MV-4-11 (cell line): ENCODE measurements at regions not wholly inside any gene's neighbourhood (a gene's known extent, or its start where the extent isn't known, plus 50 kb on each side); places are given as distances from the start of the nearest gene placed in this dataset.

ENCODE experiments used
- DNase-seq: peaks from one replicate; lab custom pipeline; 2025; lab: John Stamatoyannopoulos, UW

DNA sequence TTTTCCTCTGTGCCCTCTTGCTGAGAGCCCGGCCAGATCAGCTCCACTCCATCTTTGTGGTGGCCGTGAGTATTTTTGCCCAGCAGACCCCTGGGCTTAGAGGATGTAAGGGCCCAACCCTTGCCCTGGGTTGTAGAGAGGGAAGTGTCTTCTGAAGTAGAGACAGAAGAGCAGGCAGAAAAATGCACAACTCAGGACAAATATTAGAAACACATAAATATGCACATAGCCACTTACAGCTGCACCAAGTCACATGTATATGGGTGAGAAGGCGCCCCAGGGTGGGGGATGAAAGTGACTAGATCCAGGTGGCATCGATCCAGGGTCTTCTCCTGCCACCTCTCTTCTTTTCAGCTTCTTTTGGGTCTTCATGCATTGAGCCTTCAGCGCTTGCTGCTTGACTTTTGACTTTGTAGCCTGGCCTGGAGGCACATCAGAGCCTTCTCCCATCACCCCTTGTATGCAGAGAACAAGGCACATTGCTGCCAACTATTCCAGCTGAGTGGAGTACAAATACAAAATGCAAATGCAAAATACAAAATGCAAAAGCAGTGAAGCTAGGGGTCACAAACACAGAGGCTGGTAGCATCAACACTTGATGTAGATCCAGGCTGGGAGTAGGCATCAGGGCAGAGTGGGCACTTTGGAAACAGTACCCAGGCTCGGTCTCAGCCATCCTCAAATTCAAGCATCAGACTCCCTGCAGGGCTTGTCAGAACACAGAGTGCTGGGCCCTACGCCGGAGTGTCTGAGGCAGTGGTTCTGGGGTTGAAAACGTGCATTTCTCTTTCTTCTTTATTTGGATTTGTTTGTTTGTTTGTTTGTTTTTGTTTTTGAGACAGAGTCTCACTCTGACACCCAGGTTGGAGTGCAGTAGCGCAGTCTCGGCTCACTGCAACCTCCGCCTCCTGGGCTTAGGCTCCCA is 133.0 kb downstream of the ASB7 start:
- no peak for DNase-seq

DNA sequence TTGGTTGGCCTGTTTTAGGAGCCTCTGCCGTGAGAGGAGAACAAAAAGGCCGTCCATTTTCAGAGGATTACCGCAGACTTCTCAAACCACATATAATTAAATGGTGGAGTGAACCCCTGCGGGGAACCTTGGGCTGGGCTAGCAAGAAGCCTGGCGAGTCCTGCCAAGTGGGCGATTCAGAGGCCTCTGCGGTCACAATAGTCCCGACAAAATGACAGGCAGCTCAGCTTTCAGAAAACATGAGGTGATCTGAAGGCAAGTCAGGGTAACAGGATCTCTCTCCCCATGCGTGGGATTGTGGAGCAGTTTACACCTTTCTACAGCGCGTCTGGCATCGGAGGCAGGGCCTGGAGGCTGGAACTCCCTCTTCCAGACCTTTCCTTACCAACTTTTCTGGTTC is 134.8 kb downstream of the ASB7 start:
- no peak for DNase-seq

DNA sequence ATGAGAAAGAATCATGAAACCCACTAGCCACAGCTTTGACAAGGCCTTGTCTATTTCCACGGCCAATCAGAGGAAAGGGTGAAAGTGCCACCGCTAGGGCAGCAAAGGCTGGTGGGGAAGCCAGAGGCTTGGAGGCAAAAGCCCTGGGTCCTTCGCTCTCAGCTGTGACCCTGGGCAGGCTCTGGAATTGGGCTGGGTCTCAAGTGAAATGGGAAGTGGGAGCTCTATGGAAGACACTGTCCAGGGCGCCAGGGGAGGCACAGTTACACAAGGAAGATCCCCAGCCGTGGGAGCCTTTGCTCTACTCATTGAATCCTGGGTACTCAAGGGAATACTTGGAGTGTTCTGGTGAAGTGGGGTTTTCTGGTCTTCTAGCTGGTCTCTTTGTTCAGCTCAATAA is 136.2 kb downstream of the ASB7 start:
- DNase-seq, result no peak

DNA sequence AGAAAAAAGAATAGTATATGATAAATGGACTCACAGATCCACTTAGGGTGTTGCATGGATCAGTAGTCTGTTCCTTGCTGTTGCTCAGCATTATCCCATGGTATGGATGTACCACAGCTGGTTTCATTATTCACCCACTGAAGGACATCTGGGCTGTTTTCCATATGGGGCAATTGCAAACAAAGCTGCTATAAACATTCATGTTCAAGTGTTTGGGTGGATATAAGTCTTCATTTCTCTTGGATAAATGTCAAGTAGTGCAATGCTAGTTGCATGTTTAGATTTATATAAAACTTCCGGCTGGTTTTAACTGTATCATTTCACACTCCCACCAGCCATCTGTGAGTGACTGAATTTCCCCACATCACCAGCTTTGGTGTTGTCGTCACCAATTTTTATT is 137.7 kb downstream of the ASB7 start:
- DNase-seq, result no peak

DNA sequence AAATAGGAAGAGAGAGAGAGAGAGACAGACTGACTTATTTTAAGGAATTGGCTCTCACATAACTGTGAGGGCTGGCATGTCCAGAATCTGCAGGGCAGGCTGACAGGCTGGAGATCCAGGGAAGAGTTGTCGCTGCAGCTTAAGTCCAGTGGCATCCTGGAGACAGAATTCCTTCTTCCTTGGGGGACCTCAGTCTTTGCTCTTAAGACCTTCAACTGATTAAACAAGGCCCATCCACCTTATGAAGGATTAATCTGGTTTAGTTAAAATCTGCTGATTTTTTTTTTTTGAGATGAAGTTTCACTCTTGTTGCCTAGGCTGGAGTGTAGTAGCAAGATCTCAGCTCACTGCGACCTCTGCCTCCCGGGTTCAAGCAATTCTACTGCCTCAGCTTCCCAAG is 128.0 kb upstream of the ALDH1A3 start:
- no peak for DNase-seq

DNA sequence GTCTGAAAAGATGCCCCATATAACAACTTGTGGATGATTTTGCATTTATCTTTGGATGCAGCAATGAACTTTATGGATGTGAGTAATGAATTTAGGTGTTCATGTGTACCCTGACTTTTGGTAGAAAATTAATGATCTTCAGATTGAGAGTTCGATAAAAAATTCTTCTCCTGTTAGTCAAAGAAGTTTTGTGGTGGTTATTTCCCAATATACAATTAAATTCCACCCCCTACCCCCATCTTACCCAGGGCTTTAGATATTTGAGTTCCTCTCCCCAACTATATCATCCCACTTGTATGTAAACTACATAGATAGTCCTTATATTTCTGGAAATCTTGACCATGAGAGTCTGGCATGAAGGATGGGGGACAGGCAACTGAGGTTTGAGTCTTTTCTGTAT is 126.1 kb upstream of the ALDH1A3 start:
- no peak for DNase-seq

DNA sequence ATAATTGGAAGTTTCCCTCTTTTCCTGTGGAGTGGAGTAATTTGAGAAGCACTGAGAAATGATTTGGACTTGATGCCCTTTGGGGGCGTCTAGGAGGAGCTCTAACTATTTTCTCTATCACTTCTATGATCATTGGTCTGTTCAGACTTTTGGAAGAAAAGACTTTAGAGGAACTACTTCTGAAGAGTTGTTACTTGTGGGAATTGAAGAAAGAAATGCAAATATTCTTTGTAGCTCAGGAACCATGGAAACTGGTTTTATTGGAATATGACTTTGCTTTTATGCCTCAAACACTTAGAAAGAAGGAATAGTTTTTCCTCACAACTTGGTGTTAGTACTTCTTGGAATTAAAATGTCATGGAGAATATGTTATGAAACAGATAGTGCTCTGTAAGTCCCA is 122.0 kb upstream of the ALDH1A3 start:
- no peak for DNase-seq

DNA sequence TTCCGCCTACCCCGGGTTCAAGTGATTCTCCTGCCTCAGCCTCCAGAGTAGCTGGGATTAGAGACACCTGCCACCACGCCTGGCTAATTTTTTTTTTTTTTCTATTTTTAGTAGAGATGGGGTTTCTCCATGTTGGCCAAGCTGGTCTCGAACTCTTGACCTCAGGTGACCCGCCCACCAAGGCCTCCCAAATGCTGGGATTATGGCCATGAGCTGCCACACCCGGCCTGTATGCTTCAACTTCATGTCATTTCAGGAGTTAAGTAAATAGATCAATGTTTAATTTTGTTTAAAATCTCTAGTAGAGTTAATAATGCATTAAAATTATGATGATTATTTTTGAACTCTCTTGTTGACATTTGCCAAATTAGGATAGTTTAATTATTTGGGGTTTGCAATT is 121.1 kb upstream of the ALDH1A3 start:
- no peak for DNase-seq

DNA sequence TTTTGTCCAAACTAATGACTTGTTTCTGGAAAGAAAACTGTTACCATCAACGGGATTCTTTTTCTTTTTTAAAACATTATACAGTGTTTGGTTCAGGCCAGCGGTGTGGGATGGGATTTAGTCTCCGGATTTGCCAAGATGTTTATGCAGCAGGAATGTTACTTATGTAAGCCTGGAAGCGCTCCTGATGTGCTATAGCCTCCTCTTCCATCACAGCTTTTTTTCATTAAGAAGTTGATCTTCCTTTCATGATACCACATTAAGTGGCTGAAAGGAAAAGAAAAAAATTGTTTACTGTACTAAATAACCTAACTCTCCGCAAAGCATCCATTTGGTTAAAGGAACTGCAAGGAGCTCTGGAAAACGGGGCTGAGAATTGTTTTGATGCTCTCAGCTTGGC is 120.5 kb upstream of the ALDH1A3 start:
- DNase-seq, result no peak

DNA sequence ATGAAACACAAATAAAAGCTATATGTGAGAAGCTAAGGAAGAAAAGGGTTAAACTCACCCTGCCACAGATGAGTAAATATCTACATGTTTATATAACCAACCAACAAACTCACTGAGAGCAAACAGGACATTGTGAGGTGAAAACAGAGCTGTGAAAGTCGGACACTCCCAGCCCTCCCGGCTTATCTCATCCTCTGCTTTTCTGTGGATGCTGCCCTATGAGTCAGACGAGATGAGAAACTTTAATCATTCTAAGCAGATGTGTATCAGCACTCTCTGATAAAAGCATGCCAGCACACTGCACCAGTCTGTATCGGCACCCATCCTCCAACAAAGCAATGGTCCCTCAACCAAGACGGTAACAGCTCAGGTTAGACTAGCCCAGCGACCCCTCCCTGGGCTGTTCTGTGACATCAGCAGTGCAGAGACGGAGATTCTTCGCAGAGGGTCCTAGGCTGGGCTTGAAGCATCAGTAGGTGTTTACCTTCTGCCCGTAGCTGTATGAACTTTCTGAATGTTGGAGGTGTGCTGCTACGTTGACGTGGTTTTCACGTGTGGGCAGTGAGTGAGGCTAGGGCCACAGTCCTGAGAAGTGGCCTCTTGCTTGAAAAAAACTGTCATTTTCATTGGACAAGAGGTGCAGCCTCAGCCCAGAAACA is 119.8 kb upstream of the ALDH1A3 start:
- DNase-seq, result no peak

DNA sequence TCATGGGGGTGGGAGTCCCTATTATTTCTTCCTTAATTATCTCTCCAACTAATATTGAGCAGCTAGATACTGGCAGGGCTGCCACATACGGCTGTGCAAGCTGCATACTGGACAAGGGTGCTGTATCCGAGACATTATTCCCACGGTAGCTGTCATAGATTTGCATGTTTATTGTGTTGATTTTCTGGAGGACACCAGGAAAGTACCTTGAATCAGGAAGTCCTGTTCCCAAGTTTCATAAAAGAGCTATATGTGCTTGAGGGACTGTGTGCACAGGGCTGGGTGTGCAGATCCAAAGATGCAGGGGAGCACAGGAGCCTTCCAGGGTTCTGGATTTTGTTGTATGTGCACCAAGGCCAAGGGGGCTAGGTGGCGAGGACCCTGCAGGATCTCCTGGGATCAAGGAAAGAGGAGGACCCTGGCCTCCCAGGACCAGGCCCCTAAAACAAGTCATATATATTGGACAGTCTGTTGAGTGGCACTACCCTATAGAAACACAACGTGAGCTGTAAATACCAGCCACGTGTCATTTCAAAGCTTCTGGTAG is 119.2 kb upstream of the ALDH1A3 start:
- no peak for DNase-seq

DNA sequence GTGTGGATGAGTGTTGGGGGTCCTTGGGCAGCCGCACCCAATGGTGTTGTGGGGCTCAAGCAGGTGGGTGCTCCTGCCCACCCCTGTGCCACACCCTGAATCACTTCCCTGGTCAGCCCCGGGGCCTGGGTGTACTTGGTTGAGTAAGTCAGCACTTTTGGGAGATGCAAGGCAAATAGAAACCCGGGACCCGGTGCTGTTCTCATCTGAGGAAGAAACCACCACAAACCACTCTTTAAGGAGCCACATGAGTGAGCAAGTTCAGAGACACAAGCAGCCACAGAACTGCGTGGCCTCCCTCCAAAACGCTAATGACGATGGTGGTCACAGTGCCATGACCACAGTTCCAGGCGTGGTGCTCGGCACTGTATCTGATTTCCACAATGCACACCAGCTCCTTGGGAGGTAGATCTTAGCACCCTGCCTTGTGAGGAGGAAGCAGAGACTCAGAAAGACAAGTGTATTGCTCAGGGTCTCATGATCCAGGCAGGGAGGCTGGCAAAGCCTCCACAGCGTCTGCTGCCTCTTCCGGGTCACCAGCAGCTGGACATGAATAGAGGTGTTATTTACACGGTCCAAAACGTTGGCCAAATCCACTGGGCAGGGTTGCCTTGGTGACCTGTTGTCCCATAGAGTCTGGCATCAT is 118.2 kb upstream of the ALDH1A3 start:
- DNase-seq, result no peak

DNA sequence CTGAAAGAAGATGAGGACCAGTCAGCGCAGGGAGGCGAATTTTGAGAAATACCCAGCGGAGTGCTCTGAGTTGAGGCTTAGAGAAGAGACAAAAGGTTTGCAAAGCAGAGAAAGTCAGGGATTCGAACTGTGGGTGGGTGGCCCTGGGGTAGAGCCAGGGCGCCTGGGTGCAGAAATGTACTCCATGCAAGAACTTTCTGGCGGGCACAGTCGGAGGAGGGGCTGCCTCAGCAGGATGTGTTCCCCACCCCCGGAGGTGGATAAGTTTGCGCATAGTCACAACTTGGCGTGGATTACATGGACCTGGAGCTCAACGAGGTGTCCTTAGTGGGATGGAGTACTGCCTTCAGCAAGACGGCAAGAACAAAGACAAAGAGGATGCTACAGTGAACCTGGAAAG is 117.3 kb upstream of the ALDH1A3 start:
- no peak for DNase-seq

DNA sequence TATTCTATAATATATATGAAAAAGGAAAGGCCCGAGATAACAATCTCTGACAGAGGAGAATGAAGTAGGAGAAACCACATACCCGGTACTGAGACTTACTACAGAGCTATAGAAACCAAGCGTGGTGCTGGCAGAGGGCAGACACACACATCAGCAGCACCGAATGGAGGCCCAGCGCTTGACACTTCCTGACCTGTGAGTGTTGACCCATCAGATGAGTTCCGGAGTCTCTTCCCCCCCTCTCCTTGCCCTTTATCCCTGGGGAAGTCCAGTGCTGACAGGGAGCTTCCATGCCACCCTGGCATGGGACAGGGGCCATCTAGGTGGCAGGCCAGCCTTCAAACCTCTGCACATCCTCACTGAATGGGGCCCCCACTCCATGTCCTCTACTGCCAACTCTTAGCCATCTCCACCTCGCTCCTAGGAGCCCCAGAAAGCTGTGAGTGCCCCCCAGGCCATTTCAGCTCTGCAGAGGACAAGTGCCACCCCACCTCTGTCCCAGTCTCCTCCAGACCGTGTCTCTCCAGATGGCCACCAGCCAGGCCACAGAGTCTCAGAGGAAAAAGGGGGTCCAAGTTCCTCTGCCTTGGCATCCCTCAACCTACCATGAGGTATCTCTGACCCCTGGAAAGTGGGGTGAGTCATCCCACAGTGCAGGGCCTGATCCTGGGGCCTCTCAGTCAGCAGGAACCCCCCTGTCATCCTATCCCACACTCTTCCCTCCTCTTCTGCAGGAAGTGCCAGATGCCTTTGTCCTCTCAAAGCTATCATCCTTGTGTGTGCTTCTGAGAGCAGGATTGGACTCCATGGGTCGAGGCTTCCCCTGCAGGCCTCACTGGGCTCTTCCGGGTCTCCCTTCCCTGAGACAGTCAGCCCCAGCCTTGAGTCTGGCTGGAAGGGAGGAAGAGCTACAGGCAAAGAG is 116.5 kb upstream of the ALDH1A3 start:
- DNase-seq, result no peak

DNA sequence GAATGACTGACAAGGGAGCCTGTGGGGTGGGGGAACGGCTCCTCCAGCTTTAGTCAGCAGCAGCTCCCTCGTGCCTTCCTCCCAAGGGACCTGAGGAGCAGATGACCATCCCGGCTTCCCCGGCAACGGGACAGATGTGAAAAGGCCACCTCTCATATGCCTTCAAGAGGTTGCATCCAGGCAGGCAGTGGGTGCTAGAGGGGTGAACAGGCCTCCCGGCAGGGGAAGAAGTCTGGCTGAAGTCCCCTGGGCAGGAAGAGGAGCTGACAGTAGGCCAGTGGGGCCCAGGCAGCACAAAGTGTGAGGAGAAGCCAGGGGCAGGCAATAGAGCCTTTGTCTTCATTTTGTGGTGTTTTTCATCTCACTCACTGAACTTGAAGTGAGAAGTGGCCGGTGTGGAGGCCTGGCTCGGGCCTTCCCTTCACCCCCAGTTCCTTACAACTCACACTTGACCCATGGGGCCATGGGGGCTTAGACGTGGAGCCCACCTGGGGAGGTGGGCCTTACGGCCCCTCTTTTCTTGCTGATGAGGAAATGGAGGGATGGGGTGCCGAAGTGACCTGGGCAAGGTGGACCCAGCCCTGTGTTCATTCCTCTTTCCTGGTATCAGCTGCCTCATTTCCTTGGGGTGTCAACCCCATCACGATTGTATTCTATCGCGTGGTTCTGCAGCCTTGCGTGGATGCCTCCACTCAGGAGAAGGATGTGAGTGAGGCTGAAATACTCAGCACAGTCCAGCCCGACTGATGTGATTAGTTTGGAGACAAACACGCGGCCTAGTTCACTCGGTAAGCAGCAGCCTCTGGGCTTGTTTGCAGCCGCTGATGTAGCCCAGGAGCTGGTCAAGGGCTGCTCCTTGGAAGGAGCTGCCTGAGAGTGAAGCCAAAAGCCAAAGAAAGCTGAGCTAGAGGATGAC is 115.5 kb upstream of the ALDH1A3 start:
- no peak for DNase-seq

DNA sequence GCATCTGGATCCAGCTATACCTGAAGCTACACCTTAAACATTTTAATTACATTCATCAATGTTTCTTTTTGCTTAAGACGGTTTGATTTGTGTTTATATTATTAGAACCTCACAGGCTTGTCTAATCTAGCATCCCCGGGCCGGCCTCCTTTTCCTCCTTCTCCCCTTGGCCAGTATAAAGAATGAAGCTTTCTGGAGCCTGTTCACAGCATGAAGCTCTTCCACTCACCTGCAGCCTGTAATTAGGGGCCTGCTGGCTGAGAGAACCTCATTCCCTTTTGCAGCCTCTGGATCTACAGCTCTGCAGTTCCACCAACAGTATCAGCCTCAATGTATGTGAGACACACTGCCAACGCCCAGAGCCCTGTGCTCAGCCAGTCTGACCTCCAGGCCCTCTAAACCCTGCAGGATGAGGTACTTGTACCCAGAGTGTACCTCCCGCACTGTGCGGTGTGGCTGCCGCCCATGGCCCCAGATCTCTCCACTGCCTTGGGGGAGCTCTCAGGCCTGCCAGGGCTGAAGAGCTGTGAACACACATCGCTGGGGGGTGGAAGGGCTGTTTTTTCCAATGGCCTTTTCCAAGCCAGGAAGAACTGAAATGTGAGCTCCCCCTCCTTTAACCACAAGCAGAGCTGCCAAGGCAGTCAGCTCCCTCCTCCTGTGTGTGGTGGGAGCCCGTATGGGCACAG is 114.7 kb upstream of the ALDH1A3 start:
- no peak for DNase-seq

DNA sequence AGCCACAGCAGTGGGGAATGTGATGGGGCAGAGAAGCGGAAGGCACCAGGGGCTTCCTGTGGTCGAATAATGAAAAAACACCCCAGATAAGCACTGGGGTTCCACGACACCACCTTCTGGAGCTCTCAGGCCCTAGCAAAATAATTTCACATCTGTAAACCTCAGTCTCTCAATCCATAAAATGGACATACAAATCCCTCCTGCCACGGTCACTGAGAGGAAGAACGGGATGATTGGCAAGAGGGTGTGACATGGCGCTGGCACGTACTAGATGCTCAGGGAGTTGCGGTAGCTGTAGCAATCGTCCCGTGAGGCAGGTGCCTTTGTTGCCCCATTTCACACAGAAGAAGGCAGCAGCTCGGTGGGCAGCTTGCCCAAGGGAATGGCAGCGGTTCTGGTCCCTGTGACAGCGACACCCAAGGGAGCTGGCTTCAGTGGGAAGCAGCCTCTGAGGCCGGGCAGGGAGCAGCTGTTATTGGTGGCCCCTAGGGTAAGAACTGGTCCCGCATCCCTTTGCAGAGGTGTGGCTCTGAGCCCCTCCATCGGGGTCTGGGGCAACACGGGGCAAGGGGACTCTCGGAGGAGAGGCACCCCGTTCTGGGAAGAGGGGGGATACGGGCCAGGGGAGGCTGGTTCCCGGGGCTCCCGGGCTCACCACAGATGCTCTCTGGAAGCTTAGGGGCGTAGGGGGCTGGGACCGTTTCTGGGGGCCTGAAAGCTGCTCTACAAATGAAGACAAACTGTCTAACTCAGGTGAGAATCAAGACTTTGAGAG is 114.0 kb upstream of the ALDH1A3 start:
- no peak for DNase-seq

DNA sequence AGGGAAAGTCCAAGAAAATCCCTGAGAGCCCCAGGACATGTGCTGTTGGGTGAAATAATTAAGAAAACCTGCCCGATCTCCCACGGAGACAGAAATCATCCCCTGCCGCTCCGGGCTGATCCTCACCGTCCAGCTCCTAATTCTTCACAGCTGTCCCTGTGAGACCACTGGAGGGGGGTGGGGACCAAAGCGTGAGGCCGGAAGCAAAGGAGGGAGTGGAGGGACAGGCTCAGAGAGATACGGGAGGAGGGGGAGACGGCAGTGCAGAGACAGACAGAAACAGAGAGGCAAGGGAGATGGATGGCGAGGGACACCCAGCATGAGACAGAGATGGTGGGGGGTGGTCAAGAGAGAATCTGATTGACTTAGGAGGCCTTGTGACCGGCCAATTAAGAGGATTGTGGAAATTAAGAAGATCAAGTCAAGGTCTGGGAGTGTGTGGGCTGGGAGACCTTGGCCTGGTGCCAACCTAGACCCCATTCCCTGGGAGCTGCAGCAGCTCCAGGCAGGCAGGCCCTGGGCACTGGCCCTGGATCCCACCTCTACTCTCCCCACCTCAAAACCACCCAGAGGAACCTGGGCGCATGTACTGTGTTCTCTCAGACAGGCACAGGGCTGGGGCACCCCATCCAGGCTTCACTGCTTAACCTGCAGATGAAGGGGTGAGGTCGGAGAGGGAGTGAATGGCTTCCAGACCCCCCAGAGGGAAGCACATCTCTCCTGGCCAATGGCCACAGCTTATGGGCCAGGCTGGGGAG is 113.2 kb upstream of the ALDH1A3 start:
- DNase-seq, result no peak
